ENCODE measurements at regions not wholly inside any gene's neighbourhood (a gene's known extent, or its start where the extent isn't known, plus 50 kb on each side); places are given as distances from the start of the nearest gene placed in this dataset.

- intact Hi-C loops (cut with DNase I): no loop called here
- no peak for DNase-seq (ENCODE audit: low spot score)
Measured at GRCh38 chr11:112394304-112394703, 133.6 kb upstream of the PLET1 start.

- intact Hi-C loops (cut with DNase I): no loop called here
Measured at GRCh38 chr11:112396076-112396475, 135.4 kb upstream of the PLET1 start.

GRCh38 chr11:112398798-112399478 lies 138.3 kb upstream of the PLET1 start:
- intact Hi-C loops (cut with DNase I): no loop called here

More at GRCh38 chr11:112396076-112396475, 135.4 kb upstream of the PLET1 start:
- no peak for DNase-seq (ENCODE audit: low spot score)

GRCh38 chr11:112400476-112401014 lies 139.9 kb upstream of the PLET1 start:
- intact Hi-C loops (cut with DNase I): no loop called here
- no peak for DNase-seq (ENCODE audit: low spot score)

More at GRCh38 chr11:112398798-112399478, 138.3 kb upstream of the PLET1 start:
- DNase-seq (ENCODE audit: low spot score): no peak

GRCh38 chr11:112401036-112401769 lies 140.5 kb upstream of the PLET1 start:
- DNase-seq (ENCODE audit: low spot score): no peak

DNA sequence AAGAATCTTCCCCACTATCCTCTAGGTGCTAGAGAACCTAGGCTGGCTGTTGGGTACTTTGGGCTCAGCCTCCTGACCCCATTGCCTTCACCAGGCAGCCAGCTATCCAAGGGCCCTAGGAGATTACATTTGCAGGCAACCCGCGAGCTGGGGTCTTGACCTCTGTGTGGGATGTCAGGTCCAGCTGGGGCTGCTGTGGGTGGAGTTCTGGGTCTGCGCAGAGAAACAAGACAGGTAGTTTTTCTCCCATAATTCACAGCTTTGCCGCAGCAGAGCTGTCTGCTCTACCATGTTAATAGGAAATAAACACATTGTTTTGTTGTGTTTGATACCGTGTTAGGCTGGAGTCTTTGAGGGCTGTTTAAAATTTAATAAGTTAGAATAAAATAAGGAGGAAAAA lies 142.8 kb upstream of the PLET1 start:
- DNase-seq (ENCODE audit: low spot score): no peak
- intact Hi-C loops (cut with DNase I): no loop called here

More at GRCh38 chr11:112401036-112401769, 140.5 kb upstream of the PLET1 start:
- intact Hi-C loops (cut with DNase I): no loop called here

GRCh38 chr11:112404112-112404511 lies 143.5 kb upstream of the PLET1 start:
- intact Hi-C loops (cut with DNase I): no loop called here
- DNase-seq (ENCODE audit: low spot score): no peak

DNA sequence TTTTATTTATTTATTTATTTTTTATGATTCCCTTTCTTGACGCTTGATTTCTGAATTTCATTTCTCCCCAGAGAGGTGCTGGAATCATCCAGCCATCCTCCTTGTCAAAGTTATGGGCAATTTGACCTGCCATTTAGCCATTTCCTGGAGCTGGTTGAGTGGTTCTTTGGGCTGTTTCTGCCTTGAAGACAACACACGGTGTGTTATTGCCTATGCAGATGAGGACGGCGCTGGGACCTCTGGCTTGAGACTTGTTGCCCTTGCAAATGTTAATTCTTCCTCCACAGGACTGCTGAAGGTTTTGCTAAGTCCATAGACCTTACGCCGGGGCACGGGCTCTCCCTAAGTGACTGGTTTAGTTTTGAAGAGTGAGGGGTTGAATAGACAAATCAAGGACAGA lies 147.9 kb upstream of the PLET1 start:
- intact Hi-C loops (cut with DNase I): no loop called here
- no peak for DNase-seq (ENCODE audit: low spot score)

GRCh38 chr11:112410325-112410724 lies 149.7 kb upstream of the PLET1 start:
- intact Hi-C loops (cut with DNase I): no loop called here
- no peak for DNase-seq (ENCODE audit: low spot score)

DNA sequence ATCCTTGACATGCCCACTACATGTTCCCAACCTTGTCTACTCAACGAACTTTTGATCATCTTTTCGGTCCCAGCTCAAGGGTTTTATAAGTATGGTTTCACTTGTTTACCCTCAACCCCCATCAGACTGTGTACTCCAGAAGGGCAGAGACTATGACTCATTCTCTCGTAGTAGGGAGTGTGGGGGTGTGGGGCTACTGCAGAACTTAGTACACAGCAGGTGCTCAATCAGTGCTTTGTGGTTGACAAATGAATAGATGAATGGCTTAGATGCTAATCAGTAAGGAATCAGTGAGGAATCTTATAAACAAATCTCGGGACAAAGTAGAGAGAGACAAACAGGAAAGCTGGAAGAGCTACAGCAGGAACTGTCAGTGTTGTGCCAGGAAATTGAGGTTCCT lies 151.7 kb upstream of the PLET1 start:
- intact Hi-C loops (cut with DNase I): no loop called here
- no peak for DNase-seq (ENCODE audit: low spot score)

- intact Hi-C loops (cut with DNase I): no loop called here
- no peak for DNase-seq (ENCODE audit: low spot score)
Measured at GRCh38 chr11:112417339-112417738, 156.7 kb upstream of the PLET1 start.

GRCh38 chr11:112418438-112418837 lies 157.8 kb upstream of the PLET1 start:
- intact Hi-C loops (cut with DNase I): no loop called here
- no peak for DNase-seq (ENCODE audit: low spot score)

DNA sequence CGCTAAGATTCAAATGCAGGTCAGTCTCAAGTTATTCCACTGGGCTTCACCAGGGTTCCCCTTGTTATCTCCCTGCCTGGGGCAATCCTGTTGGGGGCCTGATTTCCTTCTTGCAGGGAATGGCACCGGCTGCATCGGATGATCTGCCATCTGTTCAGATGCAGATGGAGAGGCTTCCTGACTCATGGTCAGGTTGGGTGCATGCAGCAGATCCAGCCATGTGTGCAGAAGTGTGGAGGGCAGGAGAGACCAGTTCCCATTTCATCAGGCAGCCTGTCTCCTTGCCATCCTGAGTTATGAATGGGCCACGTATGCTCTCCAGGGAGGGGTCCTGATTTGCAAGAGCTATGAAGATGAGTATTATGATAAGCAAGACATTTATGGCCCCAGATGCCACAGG lies 161.2 kb upstream of the PLET1 start:
- intact Hi-C loops (cut with DNase I): no loop called here
- no peak for DNase-seq (ENCODE audit: low spot score)

DNA sequence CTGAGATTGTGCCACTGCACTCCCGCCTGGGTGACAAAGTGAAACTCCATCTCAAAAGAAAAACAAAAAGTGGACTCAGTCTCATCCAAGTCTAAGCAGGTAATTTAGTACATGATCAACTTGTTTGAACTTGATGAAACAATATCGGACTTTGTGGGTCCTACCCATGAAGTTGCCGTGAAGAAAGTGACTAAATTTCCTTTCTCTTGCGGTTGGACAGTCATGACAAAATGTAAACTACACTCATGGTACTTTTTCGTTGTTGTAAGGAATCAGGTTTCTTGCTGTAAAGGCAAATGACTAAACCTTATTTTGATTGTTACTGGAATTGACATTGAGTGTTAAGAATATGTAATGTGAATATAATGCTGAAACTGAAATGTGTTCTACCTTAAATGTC lies 164.5 kb upstream of the PLET1 start:
- intact Hi-C loops (cut with DNase I): no loop called here
- DNase-seq (ENCODE audit: low spot score): no peak

GRCh38 chr11:112437096-112437495 lies 176.4 kb upstream of the PLET1 start:
- DNase-seq (ENCODE audit: low spot score): no peak
- intact Hi-C loops (cut with DNase I): no loop called here

DNA sequence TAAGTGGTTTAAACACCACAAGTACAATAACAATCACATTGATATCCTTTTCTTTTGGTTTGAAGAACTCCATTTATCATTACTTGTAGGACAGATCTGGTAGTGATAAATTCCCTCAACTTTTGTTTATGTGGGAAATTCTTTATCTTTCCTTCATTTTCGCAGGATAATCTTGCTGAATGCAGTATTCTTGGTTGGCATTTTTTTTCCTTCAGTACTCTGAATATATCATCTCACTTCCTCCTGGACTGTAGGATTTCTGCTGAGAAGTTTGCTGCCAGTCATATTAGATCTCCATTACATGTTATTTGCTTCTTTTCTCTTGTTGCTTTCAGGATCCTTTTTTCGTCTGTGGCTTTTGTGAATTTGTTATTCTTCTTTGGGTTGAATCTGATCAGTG lies 179.0 kb upstream of the PLET1 start:
- no peak for DNase-seq (ENCODE audit: low spot score)
- intact Hi-C loops (cut with DNase I): no loop called here

DNA sequence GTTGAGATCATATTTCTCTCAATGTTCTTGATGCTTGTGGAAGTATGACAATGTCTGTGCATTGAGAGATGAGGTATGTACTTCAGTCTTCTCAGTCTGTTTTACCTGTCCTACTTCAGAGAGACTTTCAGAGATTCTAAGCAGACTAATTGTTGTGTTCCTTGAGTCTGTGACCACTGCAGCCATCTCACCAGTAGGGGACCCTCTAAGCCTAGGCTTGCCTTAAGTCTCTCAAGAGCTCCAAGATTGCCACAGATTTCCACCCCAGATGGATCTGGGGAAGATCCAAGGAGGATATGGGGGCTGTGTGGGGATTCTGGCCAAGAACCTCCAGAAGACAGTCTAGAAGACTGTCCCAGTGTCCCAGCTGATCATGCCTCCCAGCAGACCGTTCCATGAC lies 179.9 kb upstream of the PLET1 start:
- intact Hi-C loops (cut with DNase I): no loop called here
- DNase-seq (ENCODE audit: low spot score): no peak

DNA sequence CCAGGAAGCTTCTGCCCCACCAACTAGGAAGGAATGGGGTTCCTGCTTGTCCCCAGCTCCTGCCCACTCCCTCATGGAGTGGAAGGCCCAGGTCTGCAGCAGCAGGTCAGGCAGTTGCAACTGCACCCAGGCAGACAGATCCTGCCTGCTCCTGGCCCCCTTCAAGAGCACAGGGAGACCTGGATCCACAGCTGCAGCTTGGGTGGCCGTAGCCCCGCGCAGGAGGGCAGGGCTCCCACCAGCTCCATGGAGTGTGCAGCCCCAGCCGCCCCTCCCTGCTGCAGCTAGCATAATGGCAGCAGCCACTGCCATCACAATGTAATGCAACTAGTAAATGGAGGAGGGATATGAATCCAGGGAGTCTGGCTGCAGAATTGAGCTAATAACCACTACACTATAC lies 187.5 kb upstream of the PLET1 start:
- intact Hi-C loops (cut with DNase I): no loop called here
- no peak for DNase-seq (ENCODE audit: low spot score)

DNA sequence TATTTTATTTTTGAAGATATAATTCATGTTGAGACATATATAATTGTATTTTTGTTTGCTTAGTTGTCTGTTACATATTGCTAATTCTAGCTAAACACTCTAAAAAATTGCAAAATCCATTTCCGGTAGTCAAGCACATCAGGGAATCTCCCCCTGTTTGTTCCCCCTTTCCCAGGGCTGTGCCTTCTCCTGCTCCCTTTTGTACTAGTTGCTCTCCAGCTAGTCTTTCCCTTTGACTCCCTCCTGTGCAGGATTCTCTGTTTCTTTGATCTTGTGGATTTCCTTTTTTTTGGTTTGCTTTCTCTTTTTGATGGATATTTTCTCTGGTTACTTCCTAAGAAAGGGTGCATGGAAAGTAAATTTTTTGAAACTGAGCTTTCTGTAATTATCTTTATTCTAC lies 188.1 kb upstream of the PLET1 start:
- intact Hi-C loops (cut with DNase I): no loop called here
- DNase-seq (ENCODE audit: low spot score): no peak

GRCh38 chr11:112451250-112451649 lies 190.6 kb upstream of the PLET1 start:
- DNase-seq (ENCODE audit: low spot score): no peak
- intact Hi-C loops (cut with DNase I): no loop called here
